T-helper 22 cell (primary cell): ENCODE measurements at regions not wholly inside any gene's neighbourhood (a gene's known extent, or its start where the extent isn't known, plus 50 kb on each side); places are given as distances from the start of the nearest gene placed in this dataset.
"Not testable (repeated sequence)": the region's sequence is repeated elsewhere in the genome, so short reads cannot be mapped to it uniquely, and the experiment has no call there.

Experiments
- DNase-seq: peaks from one replicate; pipeline ENCODE4 v3.0.0-alpha.2; 2020; ENCODE audit warnings: low read depth

DNA sequence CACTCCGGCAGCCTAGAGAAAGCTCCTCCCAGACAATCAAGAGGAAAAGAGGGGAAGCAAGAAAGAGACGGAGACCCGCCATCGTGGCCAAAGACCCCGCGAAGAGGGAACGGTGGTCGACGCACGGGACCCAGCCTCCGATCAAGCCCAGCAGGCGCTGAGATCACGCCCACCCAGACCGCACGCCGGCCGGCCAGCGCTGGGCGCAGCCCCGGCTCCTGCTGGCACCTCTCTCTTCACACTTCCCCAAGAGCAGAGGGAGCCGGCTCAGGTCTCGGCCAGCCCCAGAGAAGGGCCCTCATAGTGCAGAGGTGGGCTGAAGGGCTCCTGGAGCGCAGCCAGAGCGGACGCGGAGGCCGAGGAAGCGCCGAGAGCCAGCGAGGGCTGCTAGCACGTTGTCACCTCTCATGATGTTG, 918.4 kb upstream of the ADAMTS5 start:
- no peak for DNase-seq

DNA sequence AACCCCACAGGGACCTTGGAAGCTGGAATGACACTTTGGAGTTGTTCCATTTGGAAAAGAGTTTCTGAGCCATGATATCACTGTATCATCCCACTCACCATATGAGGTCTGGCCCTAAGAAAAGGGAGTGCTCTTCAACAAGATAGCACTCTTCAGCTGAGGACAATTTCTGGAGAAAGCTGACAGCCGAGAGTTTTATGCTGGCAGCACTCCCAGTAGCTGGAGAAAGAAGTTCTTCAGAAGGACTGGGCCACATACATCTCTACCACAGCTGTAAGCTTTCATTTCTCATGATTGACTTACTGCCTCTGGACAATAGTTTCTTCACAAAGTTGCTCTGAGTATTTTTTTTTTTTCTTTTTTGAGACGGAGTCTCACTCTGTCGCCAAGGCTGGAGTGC, 914.4 kb upstream of the ADAMTS5 start:
- not testable (repeated sequence) for DNase-seq

GRCh38 chr21:27872411-27872810, 905.5 kb upstream of the ADAMTS5 start:
- not testable (repeated sequence) for DNase-seq

DNA sequence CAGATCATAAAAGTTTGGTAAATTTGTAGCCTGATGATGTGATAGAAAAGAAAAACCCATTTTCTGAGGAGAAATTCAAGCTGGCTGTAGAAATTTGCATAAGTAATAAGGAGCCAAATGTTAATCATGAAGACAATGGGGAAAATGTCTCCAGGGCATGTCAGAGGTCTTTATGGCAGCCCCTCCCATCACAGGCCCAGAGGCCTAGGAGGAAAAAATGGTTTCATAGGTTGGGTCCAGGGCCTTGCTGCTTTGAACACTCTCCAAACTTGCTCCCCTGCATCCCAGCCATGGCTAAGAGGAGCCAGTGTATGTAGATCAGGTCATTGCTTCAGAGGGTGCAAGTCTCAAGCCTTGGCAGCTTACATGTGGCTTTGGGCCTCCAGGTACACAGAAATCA, 903.9 kb upstream of the ADAMTS5 start:
- not testable (repeated sequence) for DNase-seq

- DNase-seq, result not testable (repeated sequence)
Measured at GRCh38 chr21:27860314-27860955, 893.5 kb upstream of the ADAMTS5 start.

DNA sequence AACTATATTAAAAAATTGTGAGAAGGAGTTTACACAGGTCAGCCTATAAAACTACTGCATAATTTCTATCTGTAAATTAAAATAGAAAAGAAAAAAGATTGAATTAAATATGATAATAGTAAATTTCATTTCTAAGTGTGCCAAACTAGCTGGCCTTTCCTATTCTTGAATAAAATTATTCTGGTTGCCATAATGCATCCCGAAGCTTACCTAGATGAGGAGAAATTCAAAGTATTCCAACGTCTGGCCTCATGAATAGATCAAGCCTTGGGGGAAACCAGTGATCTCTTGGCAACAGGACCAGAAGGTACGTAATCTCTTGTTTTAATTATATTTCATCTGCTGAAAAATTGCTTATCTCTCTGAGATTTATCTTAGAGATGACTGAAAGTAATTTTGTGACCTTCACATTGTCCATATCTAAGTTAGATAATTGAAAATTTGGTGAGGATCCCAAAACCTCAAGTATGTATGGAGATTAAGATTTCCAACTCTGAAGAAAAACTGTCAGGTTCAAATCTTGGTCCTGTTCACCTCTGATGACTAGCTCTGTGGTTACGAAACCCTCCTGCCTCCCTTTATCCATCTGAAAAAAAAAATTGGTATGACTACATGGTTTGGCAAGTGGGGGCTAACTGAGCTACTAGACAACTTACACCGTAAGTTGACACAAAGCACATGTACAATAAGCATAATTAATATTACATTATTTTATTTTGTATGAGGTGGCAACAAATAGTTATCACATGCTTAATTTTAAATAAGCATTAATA, 891.4 kb upstream of the ADAMTS5 start:
- not testable (repeated sequence) for DNase-seq

DNA sequence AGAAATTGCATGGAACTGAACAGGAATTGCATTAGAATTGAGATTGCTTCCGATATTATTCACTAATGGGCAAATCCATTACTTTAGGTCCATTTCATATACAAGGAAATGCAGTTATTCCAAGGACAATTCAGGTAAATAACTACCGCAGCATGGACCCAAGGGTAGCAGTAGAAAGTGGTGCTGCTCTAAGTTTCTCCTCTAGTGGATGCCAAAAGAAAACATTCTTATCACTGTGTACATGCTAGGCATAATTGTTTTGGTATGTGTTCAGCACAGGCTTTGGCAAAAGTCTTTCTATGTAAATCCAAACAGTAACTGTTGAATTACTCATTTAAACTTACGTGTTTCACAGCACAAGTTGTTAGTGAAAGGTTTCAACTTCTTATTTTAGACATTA, 890.1 kb upstream of the ADAMTS5 start:
- DNase-seq, result not testable (repeated sequence)

DNA sequence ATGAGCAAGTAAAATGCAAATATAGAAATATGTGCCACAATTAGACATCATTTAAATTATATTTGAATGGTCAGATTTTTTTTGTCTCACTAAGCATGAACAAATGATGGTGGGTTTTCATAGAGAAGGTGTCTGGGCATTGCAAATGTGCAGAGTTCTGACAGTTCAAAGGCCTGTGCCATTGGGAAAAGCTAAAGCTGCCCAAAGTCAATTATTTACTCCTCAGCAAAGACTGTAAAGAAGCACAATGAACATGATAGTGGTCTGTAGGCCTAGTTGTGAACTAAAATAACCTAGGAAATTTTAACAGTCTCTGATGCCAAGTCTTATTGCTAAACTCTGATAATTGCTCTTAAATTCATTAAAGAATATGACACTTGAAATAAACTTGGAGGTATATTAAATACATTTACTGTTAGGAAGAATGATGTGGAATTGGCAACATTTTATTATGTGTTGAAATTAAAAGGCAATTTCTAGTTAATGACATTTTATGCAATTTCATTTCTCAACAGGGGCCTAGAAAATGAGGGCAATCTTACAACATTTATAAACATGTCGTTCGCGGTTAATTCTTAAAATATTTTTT, 874.3 kb upstream of the ADAMTS5 start:
- no peak for DNase-seq

GRCh38 chr21:27840262-27840661, 873.4 kb upstream of the ADAMTS5 start:
- DNase-seq, result no peak

GRCh38 chr21:27839512-27840115, 872.7 kb upstream of the ADAMTS5 start:
- no peak for DNase-seq

GRCh38 chr21:27838573-27838972, 871.7 kb upstream of the ADAMTS5 start:
- DNase-seq, result no peak

- DNase-seq, result no peak
Measured at GRCh38 chr21:27837936-27838335, 871.0 kb upstream of the ADAMTS5 start.

- DNase-seq, result no peak
Measured at GRCh38 chr21:27833298-27833697, 866.4 kb upstream of the ADAMTS5 start.

- DNase-seq, result no peak
Measured at GRCh38 chr21:27831816-27832569, 865.1 kb upstream of the ADAMTS5 start.

DNA sequence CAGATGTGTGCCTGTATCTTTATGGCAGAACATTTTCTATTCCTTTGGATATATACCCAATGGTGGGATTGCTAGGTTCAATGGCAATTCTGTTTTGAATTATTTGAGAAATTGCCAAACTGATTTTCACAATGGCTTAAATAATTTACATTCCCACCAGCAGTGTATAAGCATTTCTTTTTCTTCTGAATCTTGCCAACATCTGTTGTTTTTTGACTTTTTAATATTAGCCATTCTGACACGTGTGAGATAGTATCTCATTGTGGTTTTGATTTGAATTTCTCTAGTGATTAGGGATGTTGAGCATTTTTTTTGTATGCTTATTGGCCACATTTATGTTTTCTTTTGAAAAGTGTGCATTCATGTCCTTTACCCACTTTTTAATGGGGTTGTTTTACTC, 864.3 kb upstream of the ADAMTS5 start:
- DNase-seq, result no peak

DNA sequence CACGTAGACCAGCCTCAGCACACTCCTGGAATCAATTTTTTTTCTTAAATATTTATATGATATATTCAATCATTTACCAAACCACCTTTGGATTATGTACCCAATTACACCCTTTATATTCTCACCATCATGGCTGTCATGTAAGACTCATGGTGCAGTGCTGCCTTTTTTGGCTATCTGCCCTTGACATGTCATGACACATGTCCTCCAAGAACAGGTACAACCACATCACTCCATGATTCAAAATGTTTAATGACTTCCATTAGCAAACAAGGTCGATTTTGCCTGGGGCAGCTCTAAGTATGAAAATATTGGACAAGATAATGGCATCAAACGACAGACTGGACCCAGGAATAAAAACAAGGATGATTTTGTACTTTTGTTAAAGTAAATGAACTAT, 861.1 kb upstream of the ADAMTS5 start:
- no peak for DNase-seq

DNA sequence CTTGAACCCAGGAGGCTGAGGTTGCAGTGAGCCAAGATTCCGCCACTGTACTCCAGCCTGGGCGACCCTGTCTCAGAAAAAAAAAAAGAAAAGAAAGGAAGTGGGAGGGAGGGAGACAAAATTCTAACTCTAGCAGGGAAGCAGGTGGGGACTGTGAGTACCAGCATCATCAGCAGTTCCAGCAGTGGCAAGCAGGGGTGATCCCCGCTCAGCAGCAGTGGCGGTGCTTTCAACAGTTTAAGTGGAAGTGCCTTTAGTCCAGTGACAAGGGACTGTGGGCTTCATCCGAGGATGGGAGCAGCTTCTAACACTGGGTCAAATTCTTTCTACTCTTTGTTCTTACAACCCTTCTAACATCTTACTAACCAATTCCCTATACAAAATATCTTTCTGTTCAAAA, 858.1 kb upstream of the ADAMTS5 start:
- DNase-seq, result no peak

DNA sequence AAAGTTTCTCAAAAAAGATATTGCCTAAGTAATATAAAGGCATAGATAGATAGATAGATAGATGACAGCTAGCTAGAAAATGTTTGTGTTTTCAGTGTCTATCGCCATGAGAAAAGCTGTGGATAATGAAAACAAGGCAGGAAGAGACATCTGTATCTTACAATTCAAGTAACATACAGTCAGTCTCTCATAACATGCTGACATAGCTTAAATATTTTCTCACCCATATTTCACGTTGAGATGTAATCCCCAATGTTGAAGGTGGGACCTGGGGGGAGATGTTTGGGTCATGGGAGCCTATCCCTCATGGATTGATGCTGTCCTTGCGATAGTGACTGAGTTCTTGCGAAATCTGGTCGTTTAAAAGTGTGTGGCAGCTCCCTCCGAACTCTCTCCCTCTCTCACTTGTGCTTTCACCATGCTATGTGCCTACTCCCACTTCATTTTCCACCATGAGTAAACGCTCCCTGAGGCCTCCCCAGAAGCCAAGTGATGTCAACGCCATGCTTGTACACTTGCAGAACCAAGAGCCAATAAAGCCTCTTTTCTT, 856.8 kb upstream of the ADAMTS5 start:
- DNase-seq, result no peak

DNA sequence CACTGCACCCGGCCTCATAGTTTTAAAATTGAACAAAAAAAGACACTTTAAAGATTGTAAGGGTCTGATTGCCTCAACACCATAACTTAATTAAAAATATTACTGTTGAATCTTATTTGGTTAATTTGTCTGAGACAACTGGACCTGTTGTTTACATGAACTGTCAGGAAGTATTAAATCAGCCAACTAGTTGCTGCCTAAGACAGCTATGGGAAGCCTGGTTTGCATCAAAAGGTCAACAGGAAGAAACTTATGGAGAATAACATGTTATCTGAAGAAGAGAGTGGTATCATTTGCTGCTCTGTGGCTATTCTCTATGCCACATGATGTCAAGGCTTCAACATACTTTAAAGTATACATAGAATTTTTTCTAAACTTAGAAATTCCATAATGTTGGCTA, 853.5 kb upstream of the ADAMTS5 start:
- no peak for DNase-seq

DNA sequence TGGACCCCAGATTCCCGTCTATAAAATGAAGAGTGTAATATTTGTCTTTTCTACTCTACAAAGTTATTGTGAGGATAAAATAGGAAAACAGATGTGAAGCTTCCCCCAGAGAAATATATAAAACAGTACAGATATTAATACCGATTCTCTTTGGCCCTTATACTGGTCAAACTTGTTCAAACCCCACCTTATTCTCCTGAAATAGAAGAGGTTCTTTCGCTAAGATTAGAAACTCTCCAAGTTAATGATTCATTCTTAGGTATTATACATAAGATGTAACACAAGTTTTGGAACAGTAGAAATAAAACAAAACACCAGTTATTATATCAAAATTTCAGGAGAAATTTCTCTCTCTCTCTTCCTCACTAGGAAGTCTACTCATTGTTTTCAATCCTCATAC, 852.4 kb upstream of the ADAMTS5 start:
- no peak for DNase-seq

- DNase-seq, result no peak
Measured at GRCh38 chr21:27818847-27819246, 852.0 kb upstream of the ADAMTS5 start.
